Prostate gland (tissue), 2 donors: ENCODE measurements at regions not wholly inside any gene's neighbourhood (a gene's known extent, or its start where the extent isn't known, plus 50 kb on each side); places are given as distances from the start of the nearest gene placed in this dataset.

ENCODE experiments used
- POLR2A ChIP-seq: fragments of 450-650 bp; IDR thresholded peaks from one replicate; pipeline ENCODE4 v1.6.1; 2016; ENCODE audit warnings: antibody characterized with exemption, mild to moderate bottlenecking
- POLR2AphosphoS5 ChIP-seq: sonication (generic); formaldehyde crosslinking; IDR thresholded peaks from one replicate; pipeline ENCODE4 v1.6.1; 2017; ENCODE audit warnings: antibody characterized with exemption
- TF ChIP-seq, protein P1 (sequence below), 4 experiments: fragments of 200-600 bp in 2 of 4; fragments of 450-650 bp in 2 of 4; sonication (generic) in 2 of 4; IDR thresholded peaks; 1 replicate in 3 of 4; 2 replicates in 1 of 4; pipeline ENCODE4 v1.5.1; 2016 to 2019; ENCODE audit warnings: antibody characterized with exemption in 4 of 4, mild to moderate bottlenecking in 2 of 4, moderate library complexity in 2 of 4

DNA sequence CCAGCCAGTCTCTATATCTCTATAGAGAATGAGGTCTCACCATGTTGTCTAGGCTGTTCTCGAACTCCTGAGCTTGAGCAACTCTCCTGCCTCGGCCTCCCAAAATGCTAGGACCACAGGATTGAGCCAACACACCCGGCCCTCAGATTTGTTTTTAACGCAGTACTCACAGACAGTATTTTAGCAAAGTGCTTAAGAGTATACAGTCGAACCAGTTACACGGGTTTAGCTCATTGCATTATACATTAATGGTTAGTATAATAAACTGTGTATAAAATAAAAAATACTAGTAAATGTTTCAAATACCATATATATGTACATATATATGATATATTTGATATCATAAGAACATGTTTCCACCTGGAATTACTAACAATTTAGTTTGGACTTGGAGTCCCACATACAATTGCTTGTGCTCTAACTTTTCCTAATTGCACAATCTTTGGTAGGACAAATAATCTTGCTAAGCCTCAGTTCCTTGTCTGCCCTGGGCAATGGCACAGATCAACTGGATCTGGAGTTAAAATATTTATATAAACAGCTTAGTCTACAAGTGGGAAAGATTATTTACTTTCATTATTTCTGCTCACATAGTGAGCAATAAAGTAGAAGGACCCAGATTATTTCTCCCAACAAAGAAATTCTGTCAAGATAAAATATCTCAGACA lies 508.9 kb upstream of the LRATD1 start:
- TF ChIP-seq, protein P1, sequence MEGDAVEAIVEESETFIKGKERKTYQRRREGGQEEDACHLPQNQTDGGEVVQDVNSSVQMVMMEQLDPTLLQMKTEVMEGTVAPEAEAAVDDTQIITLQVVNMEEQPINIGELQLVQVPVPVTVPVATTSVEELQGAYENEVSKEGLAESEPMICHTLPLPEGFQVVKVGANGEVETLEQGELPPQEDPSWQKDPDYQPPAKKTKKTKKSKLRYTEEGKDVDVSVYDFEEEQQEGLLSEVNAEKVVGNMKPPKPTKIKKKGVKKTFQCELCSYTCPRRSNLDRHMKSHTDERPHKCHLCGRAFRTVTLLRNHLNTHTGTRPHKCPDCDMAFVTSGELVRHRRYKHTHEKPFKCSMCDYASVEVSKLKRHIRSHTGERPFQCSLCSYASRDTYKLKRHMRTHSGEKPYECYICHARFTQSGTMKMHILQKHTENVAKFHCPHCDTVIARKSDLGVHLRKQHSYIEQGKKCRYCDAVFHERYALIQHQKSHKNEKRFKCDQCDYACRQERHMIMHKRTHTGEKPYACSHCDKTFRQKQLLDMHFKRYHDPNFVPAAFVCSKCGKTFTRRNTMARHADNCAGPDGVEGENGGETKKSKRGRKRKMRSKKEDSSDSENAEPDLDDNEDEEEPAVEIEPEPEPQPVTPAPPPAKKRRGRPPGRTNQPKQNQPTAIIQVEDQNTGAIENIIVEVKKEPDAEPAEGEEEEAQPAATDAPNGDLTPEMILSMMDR (IDR thresholded peaks at IDR 0.05), result no peak
- TF ChIP-seq POLR2AphosphoS5 (no peak), POLR2A (no peak)
